ENCODE measurements at regions not wholly inside any gene's neighbourhood (a gene's known extent, or its start where the extent isn't known, plus 50 kb on each side); places are given as distances from the start of the nearest gene placed in this dataset.

- no peak for DNase-seq (ENCODE audit: extremely low read depth in 1 of 4, low spot score in 3 of 4)
- POLR2A ChIA-PET: no interaction called here
- intact Hi-C loops (cut with micrococcal nuclease): no loop called here
- BruUV-seq (replicated peaks): no TSS peak
- no peaks in the 10 kb centered on the region for H3K36me3 ChIP-seq (ENCODE audit: control insufficient read depth, insufficient read depth, low read length)
- H2AFZ ChIP-seq (ENCODE audit: low read depth, low read length): no peak overlapping the region
- no peaks in the 10 kb centered on the region for H3K4me1 ChIP-seq (replicated peaks in 1 of 2; ENCODE audit: control insufficient read depth in 2 of 2, insufficient read depth in 2 of 2, low read length in 2 of 2)
- no peaks in the 10 kb centered on the region for H3K79me2 ChIP-seq (ENCODE audit: control insufficient read depth, insufficient read depth, low read length)
- no peak overlapping the region for H3K9ac ChIP-seq (ENCODE audit: insufficient read depth in 1 of 2, low read depth in 2 of 2, low read length in 2 of 2)
- H3K4me2 ChIP-seq (ENCODE audit: insufficient read depth, low read length): no peak overlapping the region
- WGBS (ENCODE audit: insufficient coverage, low coverage, missing lambda C conversion rate): 2% methylated on average over 3 of the region's 3 CpGs
- CTCF ChIA-PET (ENCODE audit: low intra/inter-chr PET ratio): no interaction called here
- ATAC-seq: no peak
- in situ Hi-C loops (cut with MboI): no loop called here
- H3K27ac ChIP-seq (ENCODE audit: extremely low read depth, low read depth, low read length): no peak overlapping the region
- H3K4me3 ChIP-seq: no peak overlapping the region
- TF ChIP-seq TAF15 (IDR thresholded peaks at IDR 0.05; ENCODE audit: low read depth, low read length) (no peak), ZHX1 (conservative IDR thresholded peaks at IDR 0.05; ENCODE audit: low read length) (no peak), FIP1L1 (IDR thresholded peaks at IDR 0.05; ENCODE audit: low read depth, low read length, poor library complexity, severe bottlenecking) (no peak), NEUROD1 (IDR thresholded peaks at IDR 0.05; ENCODE audit: borderline replicate concordance, low read depth, low read length, partially characterized antibody) (no peak), RCOR1 (IDR thresholded peaks at IDR 0.05; ENCODE audit: borderline replicate concordance in 1 of 2, low read depth in 2 of 2, low read length in 2 of 2) (no peak), NR0B1 (IDR thresholded peaks at IDR 0.05; ENCODE audit: partially characterized antibody) (no peak), NCOA6 (IDR thresholded peaks at IDR 0.05) (no peak)
- no peaks in the 10 kb centered on the region for H4K20me1 ChIP-seq (replicated peaks; ENCODE audit: control insufficient read depth, insufficient read depth, low read length)
- H3K9me3 ChIP-seq (replicated peaks; ENCODE audit: control insufficient read depth, insufficient read depth, low read depth, low read length): no peaks in the 10 kb centered on the region; the same call in 1 of the 2 replicates
- H3K27me3 ChIP-seq (ENCODE audit: control insufficient read depth in 2 of 2, insufficient read depth in 2 of 2, low read length in 2 of 2): no peaks in the 10 kb centered on the region
- no peak for FAIRE-seq
- H3K9me1 ChIP-seq (ENCODE audit: control insufficient read depth, insufficient read depth, low read length): no peaks in the 10 kb centered on the region
Observed at GRCh38 chr16:59701963-59702930, 968.1 kb upstream of the GOT2 start.
